Tibial nerve (tissue), 4 donors: ENCODE measurements at regions not wholly inside any gene's neighbourhood (a gene's known extent, or its start where the extent isn't known, plus 50 kb on each side); places are given as distances from the start of the nearest gene placed in this dataset.

Experiments
- DNase-seq, 2 donors: peaks; one replicate each; pipeline ENCODE4 v3.0.0-alpha.2; 2019; ENCODE audit warnings: low spot score in 2 of 2
- H3K27ac ChIP-seq, 4 donors: fragments of 200-600 bp; sonication (generic) in 3 of 4; one replicate each; pipeline ENCODE4 v1.5.1; 2017 to 2019; ENCODE audit warnings: mild to moderate bottlenecking in 1 of 4
- H3K27me3 ChIP-seq, 2 donors: fragments of 200-600 bp; sonication (generic) in 1 of 2; one replicate each; pipeline versions ENCODE4 v1.5.1 to v1.6.0; 2017 to 2019
- H3K36me3 ChIP-seq, 3 donors: fragments of 200-600 bp; sonication (generic); one replicate each; pipeline ENCODE4 v1.5.1; 2018 to 2019
- H3K4me1 ChIP-seq, 4 donors: fragments of 200-600 bp; sonication (generic) in 3 of 4; one replicate each; pipeline ENCODE4 v1.5.1; 2017 to 2019
- H3K4me3 ChIP-seq, 4 donors: fragments of 200-600 bp; sonication (generic) in 3 of 4; one replicate each; pipeline ENCODE4 v1.5.1; 2017 to 2019; ENCODE audit warnings: mild to moderate bottlenecking in 1 of 4, moderate library complexity in 1 of 4
- H3K9me3 ChIP-seq, 4 donors: fragments of 200-600 bp; sonication (generic) in 3 of 4; one replicate each; pipeline ENCODE4 v1.5.1; 2017 to 2019
- EP300 ChIP-seq, 2 donors: sonication (generic); formaldehyde crosslinking; IDR thresholded peaks; one replicate each; pipeline ENCODE4 v1.6.1; 2017; ENCODE audit warnings: antibody characterized with exemption in 2 of 2, mild to moderate bottlenecking in 1 of 2
- POLR2A ChIP-seq, 2 donors: fragments of 450-650 bp; IDR thresholded peaks; one replicate each; pipeline ENCODE4 v1.6.1; 2017; ENCODE audit warnings: antibody characterized with exemption in 2 of 2, mild to moderate bottlenecking in 2 of 2, moderate library complexity in 2 of 2
- WGBS, 2 donors: methylation state at CpG; one replicate each; pipeline ENCODE4 v1.1.5; 2018; 5-methylcytosine and 5-hydroxymethylcytosine counted together
- TF ChIP-seq, protein P1 (sequence below), 5 experiments: fragments of 200-600 bp in 3 of 5; fragments of 450-650 bp in 2 of 5; sonication (generic) in 3 of 5; IDR thresholded peaks; one replicate each; pipeline ENCODE4 v1.5.1; 2016 to 2019; ENCODE audit warnings: antibody characterized with exemption in 5 of 5, mild to moderate bottlenecking in 3 of 5, moderate library complexity in 2 of 5

DNA sequence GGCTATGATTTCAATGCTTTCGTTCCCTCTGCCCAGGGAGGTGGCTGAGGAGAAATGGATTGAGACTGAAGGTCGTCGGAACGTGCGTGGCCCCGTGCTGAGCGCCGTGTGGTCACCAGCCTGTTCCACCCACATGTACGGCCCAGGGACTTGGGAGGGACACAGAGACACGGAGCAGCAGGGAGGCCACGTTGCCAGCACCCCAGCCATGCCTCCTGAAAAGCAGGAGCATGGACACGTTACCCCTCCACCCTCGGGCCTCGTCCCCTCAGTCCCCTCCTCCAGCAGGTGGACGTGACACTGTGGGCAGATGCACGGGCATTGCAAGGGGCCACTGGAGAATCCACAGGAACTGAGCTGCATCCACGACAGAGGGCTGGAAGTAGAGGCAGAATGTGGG lies 133.1 kb upstream of the CST7 start:
- 87% methylated on average over 17 of the region's 17 CpGs for WGBS, 2 donors
- peaks cover 0 to 14% (median 0%) of the 10 kb centered on the region in 4 donors for H3K9me3 ChIP-seq
- H3K4me3 ChIP-seq: no peak overlapping the region
- no peaks in the 10 kb centered on the region for H3K4me1 ChIP-seq
- no peaks in the 10 kb centered on the region for H3K36me3 ChIP-seq
- DNase-seq: no peak
- H3K27me3 ChIP-seq: no peaks in the 10 kb centered on the region
- no peak for TF ChIP-seq EP300 (IDR thresholded peaks at IDR 0.05)
- no peak for TF ChIP-seq POLR2A (IDR thresholded peaks at IDR 0.05)
- TF ChIP-seq, protein P1, sequence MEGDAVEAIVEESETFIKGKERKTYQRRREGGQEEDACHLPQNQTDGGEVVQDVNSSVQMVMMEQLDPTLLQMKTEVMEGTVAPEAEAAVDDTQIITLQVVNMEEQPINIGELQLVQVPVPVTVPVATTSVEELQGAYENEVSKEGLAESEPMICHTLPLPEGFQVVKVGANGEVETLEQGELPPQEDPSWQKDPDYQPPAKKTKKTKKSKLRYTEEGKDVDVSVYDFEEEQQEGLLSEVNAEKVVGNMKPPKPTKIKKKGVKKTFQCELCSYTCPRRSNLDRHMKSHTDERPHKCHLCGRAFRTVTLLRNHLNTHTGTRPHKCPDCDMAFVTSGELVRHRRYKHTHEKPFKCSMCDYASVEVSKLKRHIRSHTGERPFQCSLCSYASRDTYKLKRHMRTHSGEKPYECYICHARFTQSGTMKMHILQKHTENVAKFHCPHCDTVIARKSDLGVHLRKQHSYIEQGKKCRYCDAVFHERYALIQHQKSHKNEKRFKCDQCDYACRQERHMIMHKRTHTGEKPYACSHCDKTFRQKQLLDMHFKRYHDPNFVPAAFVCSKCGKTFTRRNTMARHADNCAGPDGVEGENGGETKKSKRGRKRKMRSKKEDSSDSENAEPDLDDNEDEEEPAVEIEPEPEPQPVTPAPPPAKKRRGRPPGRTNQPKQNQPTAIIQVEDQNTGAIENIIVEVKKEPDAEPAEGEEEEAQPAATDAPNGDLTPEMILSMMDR (IDR thresholded peaks at IDR 0.05): no peak
- no peak overlapping the region for H3K27ac ChIP-seq

DNA sequence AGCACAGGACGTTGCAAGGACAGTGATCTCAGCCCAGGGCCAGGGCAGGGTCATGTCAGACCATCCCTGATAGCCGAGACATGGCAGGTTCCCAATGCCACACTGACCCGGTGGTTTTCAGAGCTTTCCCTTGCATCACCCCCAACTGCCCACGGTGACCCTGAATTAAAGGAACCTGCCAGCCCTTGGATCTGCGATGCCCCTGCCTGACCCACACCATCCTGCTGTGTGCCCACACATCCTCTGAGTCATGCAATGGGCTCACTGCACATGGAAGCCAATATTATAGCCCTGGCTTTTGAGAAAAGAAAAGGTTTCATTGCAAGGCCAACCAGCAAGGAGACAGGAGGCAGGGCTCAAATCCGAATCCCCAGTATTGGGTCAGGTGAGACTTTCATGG lies 132.6 kb upstream of the CST7 start:
- Histone ChIP-seq H3K4me3 (no peak overlapping the region), H3K9me3 (peaks cover 0 to 14% (median 0%) of the 10 kb centered on the region in 4 donors), H3K27ac (no peak overlapping the region), H3K4me1 (no peaks in the 10 kb centered on the region), H3K27me3 (no peaks in the 10 kb centered on the region), H3K36me3 (no peaks in the 10 kb centered on the region)
- 60 to 71% methylated on average over 6 of the region's 6 CpGs for WGBS, 2 donors
- no peak for DNase-seq
- TF ChIP-seq, protein P1 (IDR thresholded peaks at IDR 0.05): no peak
- TF ChIP-seq POLR2A (IDR thresholded peaks at IDR 0.05) (no peak), EP300 (IDR thresholded peaks at IDR 0.05) (no peak)

DNA sequence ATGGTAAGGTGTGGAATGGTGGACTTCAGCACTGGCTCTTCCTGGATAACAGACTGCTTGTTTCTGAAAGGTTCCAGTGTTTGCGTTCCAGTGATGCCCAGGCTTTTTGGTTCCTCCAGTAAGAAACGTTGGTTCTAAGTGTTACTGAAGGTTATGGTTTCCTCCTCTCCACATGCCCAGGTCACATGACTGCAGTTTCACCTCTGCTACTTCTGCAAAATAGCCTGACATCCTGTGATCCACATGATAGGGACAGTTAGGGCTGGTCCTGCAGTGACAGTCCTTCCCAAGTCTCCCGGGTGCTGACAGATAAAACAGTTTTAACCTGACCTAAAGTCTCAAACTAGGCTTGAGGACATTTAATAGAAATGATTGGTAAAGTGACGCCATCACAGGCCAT lies 132.2 kb upstream of the CST7 start:
- H3K4me3 ChIP-seq: no peak overlapping the region
- 67 to 70% methylated on average over 4 of the region's 4 CpGs for WGBS, 2 donors
- no peak overlapping the region for H3K27ac ChIP-seq
- no peak for DNase-seq
- no peaks in the 10 kb centered on the region for H3K4me1 ChIP-seq
- H3K27me3 ChIP-seq: no peaks in the 10 kb centered on the region
- no peak for TF ChIP-seq EP300 (IDR thresholded peaks at IDR 0.05)
- no peak for TF ChIP-seq POLR2A (IDR thresholded peaks at IDR 0.05)
- TF ChIP-seq, protein P1 (IDR thresholded peaks at IDR 0.05): no peak
- peaks cover 0 to 14% (median 0%) of the 10 kb centered on the region in 4 donors for H3K9me3 ChIP-seq
- no peaks in the 10 kb centered on the region for H3K36me3 ChIP-seq

DNA sequence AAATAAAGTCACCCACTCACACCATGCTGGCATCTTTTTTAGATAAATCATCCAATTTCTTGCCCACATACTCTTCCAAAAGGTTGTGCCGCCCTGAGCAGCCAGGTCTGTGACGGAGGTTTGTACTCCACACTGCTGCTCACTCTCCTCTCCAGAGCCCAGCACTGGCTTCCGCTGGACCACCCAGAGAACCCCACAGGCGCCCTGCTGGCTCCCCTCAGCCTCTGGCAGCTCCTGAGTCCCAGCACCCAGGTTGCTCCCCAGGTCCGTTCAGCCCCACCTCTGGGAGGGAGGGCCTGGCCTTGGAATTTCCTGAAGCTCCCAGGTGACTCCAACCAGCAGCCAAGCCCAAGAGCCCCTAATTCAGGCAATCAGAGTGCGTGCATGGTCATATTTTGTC lies 131.7 kb upstream of the CST7 start:
- 56 to 92% methylated on average over 6 of the region's 6 CpGs for WGBS, 2 donors
- H3K9me3 ChIP-seq: peaks cover 0 to 14% (median 0%) of the 10 kb centered on the region in 4 donors
- H3K27ac ChIP-seq: no peak overlapping the region
- no peaks in the 10 kb centered on the region for H3K27me3 ChIP-seq
- H3K4me1 ChIP-seq: no peaks in the 10 kb centered on the region
- no peak for DNase-seq
- TF ChIP-seq, protein P1 (IDR thresholded peaks at IDR 0.05): no peak
- TF ChIP-seq POLR2A (IDR thresholded peaks at IDR 0.05) (no peak), EP300 (IDR thresholded peaks at IDR 0.05) (no peak)
- no peaks in the 10 kb centered on the region for H3K36me3 ChIP-seq
- H3K4me3 ChIP-seq: no peak overlapping the region

DNA sequence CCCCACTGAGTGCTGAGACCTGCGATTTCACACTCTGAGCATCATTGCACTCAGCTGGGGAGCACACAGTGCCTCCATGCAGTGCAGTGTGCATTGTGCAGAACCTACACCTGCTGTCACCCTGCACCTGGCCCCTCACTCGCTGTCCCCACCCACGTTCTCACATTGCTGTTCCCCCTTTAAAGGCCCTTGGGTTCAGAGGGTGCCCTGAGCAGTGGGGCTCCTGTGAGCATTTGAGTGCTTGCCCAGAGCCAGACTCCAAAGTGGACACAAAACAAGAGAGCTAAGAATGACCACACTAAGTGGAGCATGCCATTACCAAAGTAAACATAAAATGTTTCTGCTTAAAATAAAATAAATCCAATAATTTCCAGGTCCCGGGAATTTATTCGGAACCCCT lies 131.0 kb upstream of the CST7 start:
- WGBS, 2 donors: 83 to 90% methylated on average over 5 of the region's 5 CpGs

More for the DNA sequence above, 131.0 kb upstream of the CST7 start:
- Histone ChIP-seq H3K27me3 (no peaks in the 10 kb centered on the region), H3K4me3 (no peak overlapping the region), H3K36me3 (no peaks in the 10 kb centered on the region), H3K4me1 (no peaks in the 10 kb centered on the region), H3K27ac (no peak overlapping the region), H3K9me3 (peaks cover 0 to 10% (median 0%) of the 10 kb centered on the region in 4 donors)
- DNase-seq: no peak
- TF ChIP-seq, protein P1 (IDR thresholded peaks at IDR 0.05): no peak
- no peak for TF ChIP-seq POLR2A (IDR thresholded peaks at IDR 0.05)
- no peak for TF ChIP-seq EP300 (IDR thresholded peaks at IDR 0.05)
